Right forelimb (tissue), 1 donor: ENCODE measurements at regions not wholly inside any gene's neighbourhood (a gene's known extent, or its start where the extent isn't known, plus 50 kb on each side); places are given as distances from the start of the nearest gene placed in this dataset.

Experiments
- DNase-seq: peaks from one replicate; pipeline ENCODE4 v3.0.0-alpha.2; 2018

DNA sequence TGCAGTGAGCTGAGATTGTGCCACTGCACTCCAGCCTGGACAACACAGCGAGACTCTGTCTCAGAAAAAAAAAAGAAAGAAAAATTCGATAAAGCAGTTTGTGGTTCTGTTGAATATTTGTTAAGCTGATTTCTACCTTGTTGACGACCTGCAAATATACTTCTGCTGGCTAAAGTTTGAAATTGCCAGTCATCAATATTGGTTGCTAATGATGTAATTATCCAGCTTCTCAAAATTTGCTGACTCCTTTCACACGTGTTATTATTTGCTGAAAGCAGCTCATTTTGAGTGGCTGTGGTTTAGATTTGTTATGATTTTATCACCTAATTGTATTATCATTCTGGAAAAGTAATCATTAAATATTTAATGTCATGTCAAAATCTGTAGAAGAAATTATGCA, 774.3 kb downstream of the QKI start:
- no peak for DNase-seq

DNA sequence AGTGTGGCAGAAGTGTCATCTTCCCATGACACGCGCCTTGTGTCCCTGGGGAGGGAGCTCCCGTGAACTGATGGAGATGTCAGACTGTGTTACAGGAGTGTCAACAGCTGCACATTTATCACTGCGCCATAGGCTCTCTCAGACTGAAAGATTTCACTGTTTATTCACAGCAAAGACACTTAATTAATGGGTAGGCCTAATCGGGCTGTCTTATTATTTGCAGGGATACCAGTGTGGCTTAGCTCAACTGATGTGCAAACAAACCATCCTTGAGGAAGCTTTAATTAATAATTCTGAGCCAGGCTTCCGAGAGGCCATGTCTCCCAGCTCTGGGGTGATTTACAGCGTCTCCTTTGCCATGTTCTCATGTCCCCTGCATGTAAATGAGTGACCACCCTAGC, 771.0 kb downstream of the QKI start:
- DNase-seq: no peak

DNA sequence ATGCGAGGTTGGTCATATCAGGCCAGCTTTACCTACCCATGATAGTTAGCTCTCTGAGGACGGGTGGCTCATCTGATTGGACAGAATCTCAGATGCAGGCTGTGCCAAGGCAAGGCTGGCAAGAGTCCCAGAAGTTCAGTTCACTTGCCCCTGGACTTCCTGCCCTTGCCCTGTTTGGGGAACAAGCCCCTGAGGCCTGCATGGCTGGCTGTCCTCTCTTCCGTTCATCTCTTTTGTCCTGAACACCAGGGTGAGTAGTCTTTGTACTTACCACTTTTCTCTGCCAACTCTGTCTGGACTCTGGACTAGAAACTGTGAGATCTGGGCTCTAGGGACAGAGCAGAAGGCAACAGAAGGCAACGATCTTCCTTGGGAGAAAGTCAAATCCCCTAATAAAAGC, 769.9 kb downstream of the QKI start:
- no peak for DNase-seq

DNA sequence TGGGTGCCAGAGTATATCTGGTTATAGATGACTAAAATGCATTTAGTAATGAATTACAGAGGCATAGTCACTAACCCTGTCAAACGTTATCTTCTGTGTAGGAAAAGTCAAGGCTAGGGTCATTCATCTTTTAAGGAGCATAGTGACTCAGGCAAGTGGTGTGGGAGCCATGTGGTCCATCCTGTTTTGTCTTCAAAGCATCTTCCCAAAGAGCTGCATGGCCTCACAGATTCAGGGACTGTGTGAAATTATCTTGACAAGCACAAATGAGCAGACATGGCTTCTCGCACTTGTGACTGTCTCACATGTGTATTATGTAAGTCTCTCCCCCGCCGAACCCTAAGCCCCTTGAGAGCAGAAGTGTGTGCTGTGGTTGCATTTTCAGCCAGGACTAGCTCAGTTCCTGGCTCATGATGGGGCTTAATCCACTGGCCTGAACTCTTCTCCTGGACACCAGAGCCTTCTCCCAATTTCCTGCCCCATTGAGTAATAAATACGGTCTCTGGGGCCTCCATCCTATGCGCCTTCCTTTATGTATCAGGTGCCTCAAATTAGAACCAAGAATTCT, 769.1 kb downstream of the QKI start:
- no peak for DNase-seq

DNA sequence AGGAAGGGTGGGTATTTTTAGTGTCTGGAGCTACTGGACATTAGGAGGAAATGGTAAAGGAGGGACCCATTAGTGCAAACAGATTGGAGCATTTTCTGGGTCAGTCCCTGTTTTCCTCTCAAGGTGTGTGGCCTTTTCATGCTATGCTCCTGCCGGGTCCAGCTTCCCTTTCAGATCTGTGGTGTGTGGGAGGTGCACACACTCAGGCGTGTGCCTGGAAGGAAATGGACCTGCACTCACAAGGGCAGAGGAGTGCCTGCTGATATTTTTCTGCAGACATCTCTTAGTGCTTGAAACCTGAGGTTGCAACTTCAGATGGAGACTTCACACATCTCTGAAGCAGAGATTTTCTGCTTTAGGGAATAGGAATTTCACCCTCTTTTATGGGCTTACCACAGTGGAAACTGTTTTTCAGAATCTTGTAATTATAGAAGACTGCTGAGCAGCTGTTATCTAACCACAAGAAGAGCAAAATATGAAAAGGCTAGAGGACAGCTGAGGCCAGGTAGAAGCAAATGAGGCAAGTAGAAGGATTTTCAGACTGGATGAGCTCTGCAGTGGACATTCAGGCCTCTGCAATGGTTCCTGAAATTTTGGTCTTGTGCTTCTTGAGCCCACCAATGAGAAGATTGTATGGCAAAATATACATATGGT, 764.3 kb downstream of the QKI start:
- DNase-seq: no peak

DNA sequence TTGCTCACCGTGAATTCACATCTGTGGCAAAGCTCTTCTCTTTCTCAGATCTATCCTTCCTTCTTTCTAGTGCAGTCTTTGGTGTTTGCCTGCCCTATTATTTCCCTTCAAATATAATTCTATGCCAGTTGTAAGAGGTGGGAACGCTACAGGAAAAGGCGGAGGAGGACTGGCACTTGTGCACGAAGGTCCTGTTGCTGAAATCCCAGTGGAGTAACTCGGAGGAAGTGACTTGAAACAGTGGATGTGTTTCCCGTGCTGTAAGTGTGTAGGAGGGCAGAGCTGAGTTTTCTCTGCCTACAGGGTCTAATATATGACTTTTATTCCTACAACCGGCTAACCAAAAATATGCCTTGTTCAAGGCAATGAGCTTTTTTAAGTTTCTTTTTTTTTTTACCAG, 754.8 kb downstream of the QKI start:
- no peak for DNase-seq

DNA sequence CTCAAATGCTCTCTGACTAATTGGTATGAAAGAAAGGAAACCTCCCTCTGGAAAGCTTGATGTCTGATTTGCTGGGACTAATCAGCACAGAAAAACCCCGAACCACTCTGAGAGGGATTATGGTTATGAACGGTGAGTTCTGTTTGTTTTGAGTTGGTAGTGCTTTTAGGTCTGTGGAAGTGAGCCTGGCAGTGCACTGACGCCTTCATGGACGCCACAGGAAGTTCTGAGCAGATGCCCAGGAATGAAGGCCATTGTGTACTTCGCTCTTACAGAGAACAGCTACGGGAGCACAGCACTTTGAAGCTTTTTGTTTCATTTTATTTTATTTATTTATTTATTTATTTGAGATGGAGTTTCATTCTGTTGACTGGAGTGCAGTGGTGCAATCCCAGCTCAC, 754.1 kb downstream of the QKI start:
- DNase-seq: no peak

DNA sequence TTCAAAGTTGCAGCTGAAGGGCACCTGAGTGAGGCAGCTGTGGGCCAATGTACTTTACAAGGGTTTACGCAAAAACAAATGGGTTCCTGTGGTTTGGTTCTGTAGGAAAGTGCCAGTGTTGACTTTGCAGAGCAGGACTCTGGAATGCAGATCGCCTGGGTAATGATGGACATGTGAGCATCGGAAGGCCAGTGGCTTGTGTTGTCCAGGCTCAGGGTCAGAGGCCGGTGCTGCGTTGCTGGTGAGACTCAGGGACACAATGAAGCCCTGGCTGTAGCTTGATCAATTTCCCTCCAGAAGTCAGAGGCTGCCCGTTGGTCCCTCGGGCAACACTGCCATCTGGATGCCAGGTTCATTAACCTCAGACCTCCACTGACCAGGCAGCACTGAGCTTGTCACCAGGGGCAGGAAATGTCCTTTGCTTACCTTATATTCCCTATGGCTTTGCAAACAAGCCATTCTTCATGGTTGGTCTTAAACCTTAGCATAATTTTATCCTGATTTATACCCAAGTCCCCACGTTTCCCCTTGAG, 753.4 kb downstream of the QKI start:
- no peak for DNase-seq

DNA sequence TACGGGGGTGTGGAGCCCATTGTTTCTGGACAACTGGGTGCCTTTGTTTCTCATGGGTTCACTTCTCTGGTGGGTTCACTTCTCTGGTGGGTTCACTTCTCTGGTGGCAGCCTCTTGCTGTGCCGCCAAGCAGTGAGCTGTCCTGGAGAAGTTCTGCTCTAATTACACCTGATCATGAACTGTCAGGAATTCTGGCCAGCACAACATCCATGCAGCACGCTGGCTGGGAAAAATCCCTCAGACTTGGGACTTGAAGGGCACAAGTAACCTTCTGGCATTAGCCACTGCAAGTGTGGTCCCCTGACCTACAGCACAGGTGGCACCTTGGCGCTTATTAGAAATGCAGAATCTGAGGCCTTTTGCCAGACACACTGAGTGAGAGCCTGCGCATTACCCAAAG, 752.5 kb downstream of the QKI start:
- no peak for DNase-seq

DNA sequence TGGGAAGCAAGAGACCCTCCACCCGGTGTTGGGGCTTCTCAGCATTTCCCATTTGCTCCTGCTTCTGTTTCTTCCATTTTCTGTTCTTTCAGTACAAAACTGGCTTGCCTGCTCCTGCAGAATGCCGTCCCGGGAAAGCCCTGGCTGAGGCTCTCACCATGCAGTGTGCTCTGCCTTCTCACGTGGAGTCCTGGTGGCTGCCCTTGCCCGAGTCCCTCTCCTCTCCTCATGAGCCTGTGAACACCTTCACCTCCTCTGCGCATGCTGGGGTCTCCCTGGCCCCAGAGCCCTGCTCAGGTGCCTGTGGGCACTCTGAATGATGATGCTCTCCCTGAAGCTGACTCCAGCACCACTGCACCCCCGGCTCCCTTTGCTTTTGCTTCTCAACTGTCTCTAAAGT, 752.0 kb downstream of the QKI start:
- DNase-seq: no peak

DNA sequence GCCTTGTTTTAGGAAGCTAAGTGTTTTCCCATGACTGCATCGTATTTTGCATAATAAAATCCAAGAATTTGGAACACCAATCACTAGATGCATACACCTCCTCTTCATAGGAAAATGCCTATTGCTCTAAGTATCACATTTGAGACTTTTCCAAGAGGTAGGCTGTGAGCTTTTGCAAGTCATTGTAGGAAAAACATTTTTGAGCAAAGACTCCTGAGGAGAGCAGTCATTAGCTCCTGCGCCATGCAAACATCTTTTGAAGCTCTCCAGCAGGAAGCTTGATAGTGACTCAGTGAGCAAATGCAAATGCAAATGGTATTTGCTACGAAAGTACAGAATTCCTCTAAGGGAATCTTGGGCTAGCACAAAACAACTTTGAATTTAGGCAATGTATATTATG, 750.4 kb downstream of the QKI start:
- DNase-seq: no peak

DNA sequence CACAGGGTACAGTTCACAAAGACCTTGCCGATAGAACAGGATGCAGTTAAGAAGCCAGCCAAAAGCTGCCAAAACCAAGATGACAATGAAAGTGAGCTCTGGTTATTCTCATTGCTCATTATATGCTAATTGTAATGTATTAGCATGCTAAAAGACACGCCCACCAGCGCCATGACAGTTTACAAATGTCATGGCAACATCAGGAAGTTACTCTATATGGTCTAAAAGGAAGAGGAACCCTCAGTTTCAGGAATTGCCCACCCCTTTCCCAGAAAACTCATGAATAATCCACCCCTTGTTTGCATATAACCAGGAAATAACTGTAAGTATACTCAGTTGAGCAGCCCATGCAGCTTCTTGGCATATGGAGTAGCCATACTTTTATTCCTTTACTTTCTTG, 748.7 kb downstream of the QKI start:
- DNase-seq: no peak

DNA sequence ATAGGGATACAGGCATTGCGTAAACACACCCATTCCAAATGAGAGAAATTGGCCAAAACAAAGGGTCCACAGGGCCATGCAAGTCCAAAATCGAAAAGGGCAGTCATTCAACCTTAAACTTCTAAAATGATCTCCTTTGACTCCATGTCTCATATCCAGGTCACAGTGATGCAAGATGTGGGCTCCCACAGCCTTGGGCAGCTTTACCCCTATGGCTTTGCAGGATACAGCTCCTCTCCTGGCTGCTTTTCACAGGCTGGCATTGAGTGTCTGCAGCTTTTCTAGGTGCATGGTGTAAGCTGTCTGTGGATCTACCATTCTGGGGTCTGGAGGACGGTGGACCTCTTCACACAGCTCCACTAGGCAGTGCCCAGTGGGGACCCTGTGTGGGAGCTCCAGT, 744.5 kb downstream of the QKI start:
- DNase-seq: no peak

DNA sequence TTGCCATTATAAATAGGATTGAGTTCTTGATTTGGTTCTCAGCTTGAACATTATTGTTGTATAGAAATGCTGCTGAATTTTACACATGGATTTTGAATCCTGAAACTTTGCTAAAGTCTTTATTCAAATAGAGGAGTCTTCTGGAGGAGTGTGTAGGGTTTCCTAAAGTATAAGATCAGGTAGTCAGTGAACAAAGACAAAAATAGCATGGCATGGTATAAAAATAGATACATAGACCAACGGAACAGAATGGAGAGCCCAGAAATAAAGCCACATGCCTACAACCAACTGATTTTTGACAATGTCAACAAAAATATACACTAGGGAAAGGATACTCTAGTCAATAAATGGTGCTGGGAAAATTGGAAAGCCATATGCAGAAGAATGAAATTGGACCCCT, 740.1 kb downstream of the QKI start:
- no peak for DNase-seq

DNA sequence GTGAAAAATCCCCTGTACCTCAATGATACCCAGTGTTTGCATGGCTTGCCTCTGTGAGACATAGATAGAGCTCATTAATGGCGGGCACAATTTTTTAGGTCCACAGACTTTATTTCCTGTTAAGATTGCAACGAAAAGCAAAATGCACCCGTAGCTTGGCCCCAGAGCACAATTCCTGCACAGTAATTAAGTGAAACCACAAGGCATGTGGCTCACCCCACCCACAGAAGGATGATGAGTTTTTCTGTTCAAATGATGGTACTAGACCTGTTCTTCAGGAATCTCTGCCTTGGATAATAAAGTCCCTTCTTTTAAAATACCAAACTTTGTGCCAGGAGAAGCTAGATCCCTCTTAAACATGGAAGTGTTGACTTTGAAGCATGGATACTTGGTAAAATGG, 738.1 kb downstream of the QKI start:
- DNase-seq: no peak

DNA sequence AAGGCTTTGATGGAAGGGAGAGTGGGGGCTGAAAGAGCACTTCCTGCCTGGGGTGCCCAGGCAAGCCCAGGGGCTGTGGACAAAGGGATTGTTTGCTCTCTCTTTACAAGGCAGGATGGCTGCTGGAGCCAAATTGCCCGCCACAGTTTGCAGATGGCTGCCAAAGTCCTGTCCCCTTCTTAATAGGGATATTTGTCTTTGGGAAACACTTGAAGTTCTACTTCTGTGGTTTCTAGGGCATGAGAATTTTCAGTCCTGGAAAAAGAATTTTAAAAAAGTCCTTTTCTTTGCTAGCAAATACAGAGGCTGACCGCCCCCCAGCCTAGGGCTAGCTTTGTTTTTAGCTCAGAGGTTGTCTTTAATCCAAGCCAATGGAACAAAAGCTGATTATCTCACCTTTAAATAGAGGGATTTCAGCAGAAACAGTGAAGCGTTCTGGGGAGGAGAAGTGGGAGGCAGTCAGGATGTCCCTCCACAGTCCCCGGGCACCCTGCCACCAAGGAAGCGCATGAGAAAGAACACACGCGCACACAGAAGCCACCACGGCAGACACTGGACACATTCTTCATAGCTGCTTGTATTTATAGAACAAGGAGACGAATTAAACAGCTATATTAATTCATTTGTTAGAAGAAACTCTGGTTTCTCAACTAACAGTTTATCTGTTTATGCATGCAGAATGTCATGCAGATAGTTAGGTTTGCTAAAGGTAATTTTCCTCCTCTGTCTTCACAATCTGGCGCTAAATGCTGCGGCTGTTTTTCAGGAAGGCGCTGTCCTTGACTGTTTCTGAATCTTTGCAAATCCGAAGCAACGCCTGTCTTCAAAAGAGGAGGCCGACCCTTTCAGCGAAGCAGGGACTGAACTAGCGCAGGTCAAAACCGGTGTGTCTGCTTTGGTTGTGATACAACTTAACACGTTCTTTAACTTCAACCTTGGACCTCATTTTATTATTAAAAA, 736.9 kb downstream of the QKI start:
- no peak for DNase-seq

DNA sequence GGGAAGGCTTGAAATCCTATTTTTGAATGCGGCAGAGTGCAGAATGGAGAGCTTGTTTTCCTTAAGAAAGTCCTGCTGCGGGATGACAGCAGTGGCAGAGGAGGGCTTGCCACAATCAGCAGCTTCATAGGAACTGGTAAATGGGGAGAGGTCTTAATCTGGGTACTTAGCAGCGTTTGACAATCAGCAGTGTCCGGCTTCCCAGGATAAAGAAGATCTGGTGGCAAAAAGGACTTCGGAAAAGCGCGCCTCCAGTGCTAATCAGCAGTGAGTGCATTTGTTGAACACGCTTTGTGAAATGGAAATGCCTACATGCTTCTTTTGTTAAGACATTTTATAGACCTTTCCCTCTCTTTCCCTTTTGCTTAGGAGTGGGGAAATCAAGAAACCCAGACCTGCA, 735.7 kb downstream of the QKI start:
- no peak for DNase-seq

DNA sequence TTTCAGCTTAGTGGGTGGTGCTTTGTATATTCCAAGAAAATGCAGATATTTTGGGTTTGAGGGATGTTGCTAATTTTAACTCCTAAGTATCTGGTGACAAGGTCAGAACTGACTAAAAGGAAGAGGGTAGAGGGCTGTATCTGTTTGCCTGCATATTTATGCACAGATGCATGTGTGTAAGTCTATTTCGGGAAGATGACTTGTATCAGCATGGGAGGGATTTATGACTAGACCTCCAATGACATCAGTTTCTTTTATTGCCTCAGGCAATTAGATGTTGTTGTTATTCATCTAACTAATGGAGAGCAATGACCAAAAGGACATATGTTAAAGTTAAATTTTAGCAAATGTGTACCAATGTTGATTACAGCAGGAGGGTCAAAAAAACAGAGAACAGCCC, 734.3 kb downstream of the QKI start:
- no peak for DNase-seq

DNA sequence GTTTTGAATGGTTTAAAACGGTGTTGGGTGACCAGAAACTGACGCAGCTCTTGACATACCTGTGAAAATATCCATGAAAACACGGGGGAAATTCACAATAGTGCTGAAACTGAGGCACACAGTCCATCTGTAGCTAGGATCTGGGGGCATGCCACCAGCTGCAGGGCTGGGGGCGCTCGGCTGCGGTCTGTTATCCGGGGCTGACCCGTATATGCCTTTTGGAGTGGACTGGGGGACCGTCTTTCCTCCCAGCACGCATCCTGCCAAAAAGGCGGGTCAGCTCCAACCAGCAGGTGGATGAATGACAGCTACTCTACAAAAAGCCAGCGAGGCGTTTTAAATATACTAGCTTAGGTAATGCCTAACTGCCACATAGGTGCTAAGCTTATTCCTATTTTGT, 729.8 kb downstream of the QKI start:
- DNase-seq: no peak

DNA sequence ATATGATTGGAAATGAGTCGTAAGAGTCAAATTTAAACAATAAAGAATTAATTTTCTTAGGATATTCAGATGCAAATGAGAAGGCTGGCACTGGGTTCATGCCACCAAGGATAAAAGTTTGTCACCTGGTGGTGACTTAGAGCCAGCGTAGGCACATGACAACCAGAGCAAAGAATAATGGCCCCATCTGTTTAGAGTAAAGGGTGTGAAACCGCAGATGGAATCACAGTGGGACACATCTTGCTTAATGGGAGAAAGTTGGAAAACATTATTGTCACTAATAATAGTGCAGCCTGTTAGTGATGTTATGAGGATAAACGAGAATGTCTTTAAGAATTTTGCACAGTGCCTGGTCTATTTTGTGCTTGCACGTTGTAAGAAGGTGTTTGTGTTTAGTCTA, 727.8 kb downstream of the QKI start:
- no peak for DNase-seq

DNA sequence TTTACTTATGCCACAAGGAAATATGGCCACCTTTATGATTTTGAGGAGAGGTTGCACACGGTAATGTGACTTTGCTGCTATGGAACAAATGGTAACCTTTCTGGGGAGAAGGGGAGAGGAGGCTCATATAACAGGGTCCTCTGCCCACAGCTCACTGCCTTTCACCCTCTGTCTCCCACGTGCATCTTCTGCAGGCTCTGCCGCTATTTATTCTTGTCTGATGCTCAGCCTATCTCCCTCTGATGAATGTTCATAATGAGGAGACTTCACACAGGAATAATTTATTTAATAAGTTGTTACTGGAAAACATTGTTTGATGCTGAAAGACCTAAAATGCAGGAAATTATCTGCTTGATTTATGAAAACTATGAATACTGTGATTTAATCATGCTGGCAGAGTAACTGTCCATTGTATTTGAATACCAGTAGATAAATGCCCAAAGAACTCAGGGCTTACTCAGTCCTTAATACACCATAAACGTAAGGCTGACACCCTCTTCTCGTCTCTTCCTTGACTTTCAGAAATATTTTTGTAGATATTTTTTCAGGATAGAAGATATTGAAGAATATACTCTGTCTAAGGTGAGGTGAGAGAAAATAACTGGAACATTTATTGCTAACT, 721.1 kb downstream of the QKI start:
- no peak for DNase-seq

DNA sequence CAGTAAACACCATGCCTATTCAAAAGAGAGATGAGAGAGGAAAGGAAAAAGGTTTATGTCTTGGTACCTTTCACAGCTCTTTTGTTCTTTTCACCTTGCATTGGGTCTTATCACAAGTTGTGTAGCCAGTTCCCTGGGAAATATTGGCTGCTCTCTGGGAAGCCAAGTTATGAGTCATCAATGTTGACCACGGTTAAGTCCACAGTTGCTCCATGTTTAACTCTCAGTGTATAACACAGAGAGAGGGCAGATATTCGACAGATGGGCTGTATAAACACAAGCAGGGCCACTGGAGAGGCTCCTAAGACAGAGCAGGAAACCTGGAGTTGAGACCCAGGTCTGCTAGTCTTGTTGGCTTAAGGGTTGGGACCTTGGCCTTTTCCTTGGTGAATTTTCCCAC, 718.6 kb downstream of the QKI start:
- no peak for DNase-seq

DNA sequence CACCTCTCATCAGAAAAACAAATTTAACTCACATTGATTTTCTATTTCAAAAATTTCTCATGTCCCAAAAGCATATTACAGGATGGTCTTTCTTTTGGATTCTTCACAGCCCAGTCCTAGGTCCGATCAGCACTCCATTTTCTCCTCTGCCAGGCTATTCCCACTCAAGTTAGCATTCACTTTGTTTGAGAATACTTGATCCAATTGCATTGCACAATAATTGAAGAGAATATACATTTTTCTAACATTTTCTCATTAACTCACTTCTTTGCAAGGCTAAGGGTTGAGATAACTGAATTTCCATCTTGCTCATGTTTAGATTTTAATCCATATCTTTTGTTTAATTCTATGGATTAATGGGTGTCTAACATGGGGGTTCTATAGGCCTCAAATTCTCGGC, 716.1 kb downstream of the QKI start:
- DNase-seq: no peak

DNA sequence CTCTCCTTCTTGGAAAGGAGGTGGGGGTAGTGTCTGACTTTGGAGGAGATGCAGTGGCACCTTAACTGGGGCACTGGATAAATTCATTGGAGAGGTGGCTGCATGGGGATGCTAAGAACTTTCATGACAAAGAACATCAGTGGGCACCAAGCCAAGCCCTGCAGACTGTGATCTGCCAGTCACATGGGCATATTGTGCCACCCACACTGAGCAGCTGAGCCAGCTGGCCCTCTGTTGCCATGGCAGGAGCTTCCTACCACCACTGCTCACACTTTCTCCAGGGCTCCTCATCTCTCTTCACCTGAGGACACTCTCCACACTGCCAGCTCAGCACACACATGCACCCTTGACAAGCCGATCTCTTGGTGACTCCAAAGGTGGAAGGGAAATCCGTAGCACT, 715.6 kb downstream of the QKI start:
- DNase-seq: no peak
